ENCODE measurements at regions not wholly inside any gene's neighbourhood (a gene's known extent, or its start where the extent isn't known, plus 50 kb on each side); places are given as distances from the start of the nearest gene placed in this dataset.

- no peak for DNase-seq
Observed at GRCh38 chr14:24693353-24693737, 59.4 kb upstream of the GZMB start.

GRCh38 chr14:24692382-24693352 is 58.7 kb upstream of the GZMB start:
- DNase-seq = no peak

- no peak for DNase-seq
Observed at GRCh38 chr14:24690492-24690891, 56.5 kb upstream of the GZMB start.

GRCh38 chr14:24688030-24688658 is 54.2 kb upstream of the GZMB start:
- DNase-seq = no peak

All from right kidney (tissue), 1 donor.